HFFc6 (cell line): ENCODE measurements at regions not wholly inside any gene's neighbourhood (a gene's known extent, or its start where the extent isn't known, plus 50 kb on each side); places are given as distances from the start of the nearest gene placed in this dataset.

Source experiments
- DNase-seq: peaks from one replicate; pipeline ENCODE4 v3.0.0-alpha.2; 2018
- H3K27ac Mint-ChIP-seq: 2 replicates; pipeline ENCODE4 v1.8.0; 2020; ENCODE audit warnings: mild to moderate bottlenecking, mixed read lengths
- H3K27me3 Mint-ChIP-seq: 2 replicates; pipeline ENCODE4 v1.8.0; 2021; ENCODE audit warnings: mild to moderate bottlenecking, moderate library complexity, mixed read lengths; ENCODE audit not compliant: insufficient read depth
- H3K36me3 Mint-ChIP-seq: 2 replicates; pipeline ENCODE4 v1.8.0; 2021; ENCODE audit warnings: low read depth, mixed read lengths
- H3K4me1 Mint-ChIP-seq: 2 replicates; pipeline ENCODE4 v1.8.0; 2020; ENCODE audit warnings: low read depth, mixed read lengths
- H3K4me3 Mint-ChIP-seq: 2 replicates; pipeline ENCODE4 v1.8.0; 2020; ENCODE audit warnings: mild to moderate bottlenecking, moderate library complexity, mixed read lengths
- H3K9me3 Mint-ChIP-seq: 2 replicates; pipeline ENCODE4 v1.8.0; 2020; ENCODE audit warnings: mild to moderate bottlenecking, mixed read lengths
- TF ChIP-seq, protein P1 (sequence below): fragments of 200-600 bp; sonication (generic); IDR thresholded peaks from 2 replicates; pipeline ENCODE4 v1.5.0; 2021; ENCODE audit warnings: antibody characterized with exemption, mild to moderate bottlenecking

DNA sequence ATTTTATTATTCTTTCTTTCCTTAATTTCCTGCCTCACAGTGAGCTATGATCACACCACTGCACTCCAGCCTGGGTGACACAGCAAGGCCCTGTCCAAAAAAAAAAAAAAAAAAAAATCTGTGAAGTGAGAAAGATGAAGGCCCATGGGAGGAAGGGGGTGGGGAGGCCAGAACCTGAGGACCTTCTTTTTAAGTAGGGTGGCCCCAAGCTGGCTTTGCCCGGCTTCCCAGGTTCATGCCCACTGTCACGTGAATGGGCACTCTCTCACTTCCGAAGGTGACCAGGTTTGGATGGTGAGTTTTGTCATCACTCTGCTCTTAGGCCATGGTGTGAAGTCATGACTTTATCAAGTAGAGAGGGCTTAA is 82.3 kb downstream of the TNFAIP2 start:
- peak overlapping the region; percentile 33; the same call in 1 of the 2 replicates for H3K27ac Mint-ChIP-seq
- no peak for DNase-seq
- H3K4me3 Mint-ChIP-seq = no peak overlapping the region
- peaks cover 17% of the 10 kb centered on the region for H3K9me3 Mint-ChIP-seq
- no peaks in the 10 kb centered on the region; the same call in 1 of the 2 replicates for H3K36me3 Mint-ChIP-seq
- H3K27me3 Mint-ChIP-seq = peaks cover 15% of the 10 kb centered on the region
- peaks cover 31% of the 10 kb centered on the region for H3K4me1 Mint-ChIP-seq
- TF ChIP-seq, protein P1, sequence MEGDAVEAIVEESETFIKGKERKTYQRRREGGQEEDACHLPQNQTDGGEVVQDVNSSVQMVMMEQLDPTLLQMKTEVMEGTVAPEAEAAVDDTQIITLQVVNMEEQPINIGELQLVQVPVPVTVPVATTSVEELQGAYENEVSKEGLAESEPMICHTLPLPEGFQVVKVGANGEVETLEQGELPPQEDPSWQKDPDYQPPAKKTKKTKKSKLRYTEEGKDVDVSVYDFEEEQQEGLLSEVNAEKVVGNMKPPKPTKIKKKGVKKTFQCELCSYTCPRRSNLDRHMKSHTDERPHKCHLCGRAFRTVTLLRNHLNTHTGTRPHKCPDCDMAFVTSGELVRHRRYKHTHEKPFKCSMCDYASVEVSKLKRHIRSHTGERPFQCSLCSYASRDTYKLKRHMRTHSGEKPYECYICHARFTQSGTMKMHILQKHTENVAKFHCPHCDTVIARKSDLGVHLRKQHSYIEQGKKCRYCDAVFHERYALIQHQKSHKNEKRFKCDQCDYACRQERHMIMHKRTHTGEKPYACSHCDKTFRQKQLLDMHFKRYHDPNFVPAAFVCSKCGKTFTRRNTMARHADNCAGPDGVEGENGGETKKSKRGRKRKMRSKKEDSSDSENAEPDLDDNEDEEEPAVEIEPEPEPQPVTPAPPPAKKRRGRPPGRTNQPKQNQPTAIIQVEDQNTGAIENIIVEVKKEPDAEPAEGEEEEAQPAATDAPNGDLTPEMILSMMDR = no peak

DNA sequence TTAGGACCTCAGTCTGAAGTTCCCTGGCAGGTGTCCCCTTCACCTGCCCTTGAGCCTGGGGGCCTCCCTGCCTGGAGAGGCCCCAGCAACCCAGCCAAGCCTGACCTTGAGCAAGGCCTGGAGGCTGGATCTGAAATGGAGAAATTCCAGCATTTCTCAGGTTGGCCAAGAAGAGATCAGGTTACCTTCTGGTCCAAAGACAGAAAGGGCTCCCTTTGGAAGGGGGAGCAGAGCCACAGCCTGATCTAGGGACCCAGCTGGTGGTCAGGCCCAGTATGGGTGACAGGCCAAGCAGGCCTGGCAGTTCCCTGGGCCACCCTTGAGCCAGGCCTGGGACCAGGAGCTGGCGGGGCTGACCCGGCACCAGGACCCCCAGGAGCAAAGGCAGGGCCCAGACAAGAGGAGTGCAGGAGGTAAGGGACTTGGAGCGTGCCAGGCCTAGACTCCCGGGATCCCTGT is 82.8 kb downstream of the TNFAIP2 start:
- TF ChIP-seq, protein P1 = no peak
- H3K4me3 Mint-ChIP-seq = peak overlapping the region; percentile 43; the same call in 1 of the 2 replicates
- peaks cover 15% of the 10 kb centered on the region for H3K27me3 Mint-ChIP-seq
- no peaks in the 10 kb centered on the region; the same call in 1 of the 2 replicates for H3K36me3 Mint-ChIP-seq
- peaks cover 17% of the 10 kb centered on the region for H3K9me3 Mint-ChIP-seq
- peaks cover 31% of the 10 kb centered on the region for H3K4me1 Mint-ChIP-seq
- H3K27ac Mint-ChIP-seq = peak overlapping the region; percentile 83; the same call in 1 of the 2 replicates
- DNase-seq = no peak

DNA sequence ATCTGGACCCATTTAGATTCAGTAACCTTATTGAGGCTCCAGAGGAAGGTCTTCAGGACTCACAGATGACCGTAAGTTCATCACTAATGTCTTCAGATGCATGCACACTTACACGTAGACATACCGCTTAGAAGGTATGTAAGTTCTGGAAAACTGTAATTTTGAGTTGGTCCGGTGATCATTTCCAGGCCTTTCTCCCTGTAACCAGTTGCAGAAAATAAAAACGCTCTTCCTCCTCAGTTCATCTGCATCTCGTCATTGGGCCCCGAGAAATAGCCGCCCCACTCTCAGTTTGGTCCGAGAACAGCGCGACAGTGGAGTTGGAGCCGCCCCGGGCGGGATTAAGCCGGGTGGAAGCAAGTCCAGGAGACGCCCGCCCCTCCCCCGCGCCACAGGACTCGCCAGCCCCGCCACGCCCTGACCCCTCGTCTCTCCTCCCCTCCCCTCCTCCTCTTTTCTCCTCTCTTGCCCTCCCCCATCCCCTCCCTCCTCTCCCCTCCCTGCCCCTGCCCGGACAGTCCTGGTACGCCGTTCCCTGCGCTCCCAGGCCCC is 83.7 kb downstream of the TNFAIP2 start:
- peaks cover 31% of the 10 kb centered on the region for H3K4me1 Mint-ChIP-seq
- peaks cover 8% of the 10 kb centered on the region for H3K27me3 Mint-ChIP-seq
- H3K36me3 Mint-ChIP-seq = no peaks in the 10 kb centered on the region; the same call in 1 of the 2 replicates
- peak; percentile 14 for DNase-seq
- peaks cover 17% of the 10 kb centered on the region for H3K9me3 Mint-ChIP-seq
- H3K4me3 Mint-ChIP-seq = peak overlapping the region; percentile 85
- H3K27ac Mint-ChIP-seq = peak overlapping the region; percentile 83
- TF ChIP-seq, protein P1 = no peak

DNA sequence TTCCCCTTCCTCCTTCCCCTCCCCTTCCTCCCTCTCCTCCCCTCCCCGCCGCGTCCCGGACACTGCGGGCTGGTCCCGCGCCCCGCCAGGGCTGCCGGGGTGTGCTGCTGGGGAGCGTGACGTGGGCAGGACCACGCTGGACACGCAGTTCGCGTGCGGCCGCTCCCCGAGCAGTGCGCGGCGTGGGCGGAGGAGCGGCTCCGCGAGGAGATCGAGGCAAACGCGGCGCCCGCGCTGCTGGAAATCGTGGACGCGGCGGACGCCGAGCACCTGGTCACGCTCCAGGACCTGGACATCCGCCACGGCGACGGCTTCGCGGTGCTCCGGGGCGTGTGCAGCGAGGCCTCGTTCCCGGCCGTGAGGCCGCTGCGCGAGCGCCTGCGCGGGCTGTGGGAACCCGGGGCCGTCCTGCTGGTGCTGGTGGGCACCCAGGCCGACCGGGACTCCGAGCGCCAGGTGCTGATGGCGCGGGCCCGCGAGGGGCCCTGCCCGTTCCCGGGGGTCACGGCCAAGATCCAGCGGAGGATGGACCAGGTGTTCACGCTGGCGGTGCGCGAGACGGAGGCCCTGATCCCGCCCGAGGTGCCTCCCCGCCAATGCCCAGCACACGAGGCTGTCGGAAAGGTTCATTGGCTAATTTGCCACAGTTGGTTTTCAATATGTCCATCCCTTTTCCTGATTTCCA is 84.3 kb downstream of the TNFAIP2 start:
- no peak for DNase-seq
- no peaks in the 10 kb centered on the region; the same call in 1 of the 2 replicates for H3K36me3 Mint-ChIP-seq
- peaks cover 17% of the 10 kb centered on the region for H3K9me3 Mint-ChIP-seq
- peak overlapping the region; percentile 54 for H3K4me3 Mint-ChIP-seq
- peaks cover 31% of the 10 kb centered on the region for H3K4me1 Mint-ChIP-seq
- H3K27ac Mint-ChIP-seq = peak overlapping the region; percentile 48
- TF ChIP-seq, protein P1 = no peak
- peaks cover 5% of the 10 kb centered on the region for H3K27me3 Mint-ChIP-seq

DNA sequence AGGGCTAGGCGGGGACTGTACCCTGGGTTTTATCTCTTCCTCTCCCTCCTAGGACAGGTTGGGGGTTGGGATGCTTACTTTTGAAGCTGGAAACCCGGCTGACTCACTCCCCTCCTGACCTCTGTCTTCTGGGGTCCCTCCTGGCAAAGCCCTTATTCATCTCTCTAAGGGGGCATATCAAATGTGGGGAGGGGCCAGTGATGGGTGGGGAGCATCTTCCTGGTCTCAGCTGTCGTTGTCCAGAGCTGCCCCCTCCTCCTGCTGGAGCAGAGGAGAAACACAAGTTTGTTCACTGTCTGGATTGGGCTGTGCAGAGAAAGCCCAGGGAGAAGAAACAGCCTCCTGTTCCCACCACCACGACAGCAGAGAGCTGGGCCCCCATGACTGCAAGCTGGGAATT is 85.8 kb downstream of the TNFAIP2 start:
- Mint-ChIP-seq H3K27me3 (peaks cover 5% of the 10 kb centered on the region), H3K4me3 (peak overlapping the region; percentile 54), H3K36me3 (no peaks in the 10 kb centered on the region), H3K9me3 (peaks cover 11% of the 10 kb centered on the region), H3K27ac (no peak overlapping the region), H3K4me1 (peaks cover 31% of the 10 kb centered on the region)
- no peak for DNase-seq
- TF ChIP-seq, protein P1 = peak; percentile 27; the same call in 1 of the 2 replicates
